NCI-H2107 treated with DMSO at 0.1 percent for 48 hours (cell line): ENCODE measurements at regions not wholly inside any gene's neighbourhood (a gene's known extent, or its start where the extent isn't known, plus 50 kb on each side); places are given as distances from the start of the nearest gene placed in this dataset.
"Not testable (repeated sequence)": the region's sequence is repeated elsewhere in the genome, so short reads cannot be mapped to it uniquely, and the experiment has no call there.

Experiments used
- DNase-seq: peaks from one replicate; lab custom pipeline; 2025; ENCODE audit not compliant: unreplicated experiment; lab: John Stamatoyannopoulos, UW

- DNase-seq, result no peak
These were observed 59.2 kb upstream of the KCNK2 start for GRCh38 chr1:215023155-215023832.

- no peak for DNase-seq
These were observed 53.6 kb upstream of the KCNK2 start for GRCh38 chr1:215028954-215029353.

- DNase-seq, result not testable (repeated sequence)
These were observed 52.0 kb upstream of the KCNK2 start for GRCh38 chr1:215030581-215030980.

DNA sequence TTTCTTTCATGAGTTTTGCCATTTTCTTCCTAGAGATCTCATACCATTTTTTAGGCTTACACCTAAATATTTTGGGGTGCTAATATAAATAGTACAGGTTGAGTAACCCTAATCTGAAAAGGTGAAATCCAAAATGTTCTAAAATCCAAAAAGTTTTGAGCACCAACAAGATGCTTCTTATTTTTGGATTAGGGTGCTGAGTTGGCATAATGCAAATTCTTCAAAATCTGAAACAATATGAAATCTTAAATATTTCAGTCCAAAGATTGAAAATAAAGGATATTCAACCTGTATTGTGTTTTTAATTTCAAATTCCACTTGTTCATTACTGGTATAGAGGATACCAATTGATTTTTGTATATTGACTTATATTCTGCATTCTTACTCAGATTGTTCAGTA is 51.1 kb upstream of the KCNK2 start:
- DNase-seq, result no peak
